ENCODE measurements at regions not wholly inside any gene's neighbourhood (a gene's known extent, or its start where the extent isn't known, plus 50 kb on each side); places are given as distances from the start of the nearest gene placed in this dataset.

- H3K9me3 Mint-ChIP-seq, result no peaks in the 10 kb centered on the region
- CTCF ChIA-PET, result no interaction called here
- ATAC-seq (ENCODE audit: low read depth) (no peak), DNase-seq (no peak)
- H3K4me1 Mint-ChIP-seq, result peaks cover 10% of the 10 kb centered on the region
- peaks cover 2% of the 10 kb centered on the region for H3K27me3 Mint-ChIP-seq
- H3K36me3 Mint-ChIP-seq (ENCODE audit: low read depth), result no peaks in the 10 kb centered on the region
- no peak for TF ChIP-seq CTCF (IDR thresholded peaks at IDR 0.05)
- no peak overlapping the region for H3K27ac Mint-ChIP-seq
- POLR2A ChIA-PET, result no interaction called here
- intact Hi-C loops (cut with micrococcal nuclease), result no loop called here
- H3K4me3 Mint-ChIP-seq, result no peak overlapping the region
These were observed 105.8 kb downstream of the ICOS start for GRCh38 chr2:204042401-204042800.

GRCh38 chr2:204046145-204046544 is 109.6 kb downstream of the ICOS start:
- DNase-seq (no peak), ATAC-seq (ENCODE audit: low read depth) (no peak)
- intact Hi-C loops (cut with micrococcal nuclease), result no loop called here
- Mint-ChIP-seq H3K27me3 (peaks cover 6% of the 10 kb centered on the region), H3K4me1 (peaks cover 10% of the 10 kb centered on the region), H3K27ac (no peak overlapping the region), H3K4me3 (no peak overlapping the region), H3K36me3 (ENCODE audit: low read depth) (no peaks in the 10 kb centered on the region), H3K9me3 (no peaks in the 10 kb centered on the region)
- TF ChIP-seq CTCF (IDR thresholded peaks at IDR 0.05), result no peak
- ChIA-PET CTCF (no interaction called here), POLR2A (no interaction called here)

- Mint-ChIP-seq H3K36me3 (ENCODE audit: low read depth) (no peaks in the 10 kb centered on the region), H3K9me3 (no peaks in the 10 kb centered on the region), H3K27me3 (peaks cover 6% of the 10 kb centered on the region), H3K4me1 (peaks cover 10% of the 10 kb centered on the region), H3K4me3 (no peak overlapping the region), H3K27ac (no peak overlapping the region)
- TF ChIP-seq CTCF (IDR thresholded peaks at IDR 0.05), result no peak
- DNase-seq (no peak), ATAC-seq (ENCODE audit: low read depth) (no peak)
- POLR2A ChIA-PET, result no interaction called here
- CTCF ChIA-PET, result no interaction called here
- intact Hi-C loops (cut with micrococcal nuclease), result loop anchor here (10.0 kb wide), 1 partner anchor 565 kb away; no protein-coding TSS in a partner anchor
These were observed 113.1 kb downstream of the ICOS start for GRCh38 chr2:204049635-204050034.

- ChIA-PET POLR2A (no interaction called here), CTCF (interaction anchor here (0.9 to 1.1 kb wide), 2 partner anchors 26 to 27 kb away, joined by 3 read pairs; no protein-coding TSS in a partner anchor)
- Mint-ChIP-seq H3K27me3 (peaks cover 6% of the 10 kb centered on the region), H3K4me3 (no peak overlapping the region), H3K4me1 (peaks cover 6% of the 10 kb centered on the region), H3K9me3 (no peaks in the 10 kb centered on the region), H3K27ac (no peak overlapping the region), H3K36me3 (ENCODE audit: low read depth) (no peaks in the 10 kb centered on the region)
- ATAC-seq (ENCODE audit: low read depth), result no peak
- DNase-seq, result no peak
- no peak for TF ChIP-seq CTCF (IDR thresholded peaks at IDR 0.05)
- intact Hi-C loops (cut with micrococcal nuclease), result loop anchor here (10.0 kb wide), 1 partner anchor 566 kb away; no protein-coding TSS in a partner anchor
These were observed 114.1 kb downstream of the ICOS start for GRCh38 chr2:204050681-204051080.

- POLR2A ChIA-PET, result no interaction called here
These were observed 114.9 kb downstream of the ICOS start for GRCh38 chr2:204051476-204051875.

More at GRCh38 chr2:204051476-204051875, 114.9 kb downstream of the ICOS start:
- peaks cover 6% of the 10 kb centered on the region for H3K27me3 Mint-ChIP-seq
- intact Hi-C loops (cut with micrococcal nuclease), result loop anchor here (10.0 kb wide), 1 partner anchor 567 kb away; no protein-coding TSS in a partner anchor
- CTCF ChIA-PET, result interaction anchor here (0.9 to 1.1 kb wide), 3 partner anchors 27 to 29 kb away, joined by 3 read pairs; no protein-coding TSS in a partner anchor
- no peaks in the 10 kb centered on the region for H3K4me1 Mint-ChIP-seq
- no peak overlapping the region for H3K4me3 Mint-ChIP-seq
- no peak for TF ChIP-seq CTCF (IDR thresholded peaks at IDR 0.05)
- DNase-seq (no peak), ATAC-seq (ENCODE audit: low read depth) (no peak)
- no peaks in the 10 kb centered on the region for H3K36me3 Mint-ChIP-seq (ENCODE audit: low read depth)
- H3K9me3 Mint-ChIP-seq, result no peaks in the 10 kb centered on the region
- no peak overlapping the region for H3K27ac Mint-ChIP-seq
